Myocyte (in vitro differentiated cells): ENCODE measurements at regions not wholly inside any gene's neighbourhood (a gene's known extent, or its start where the extent isn't known, plus 50 kb on each side); places are given as distances from the start of the nearest gene placed in this dataset.
"Not testable (repeated sequence)": the region's sequence is repeated elsewhere in the genome, so short reads cannot be mapped to it uniquely, and the experiment has no call there.

Experiments
- DNase-seq: peaks from one replicate; pipeline ENCODE4 v3.0.0-alpha.2; 2012; ENCODE audit warnings: low read depth

DNA sequence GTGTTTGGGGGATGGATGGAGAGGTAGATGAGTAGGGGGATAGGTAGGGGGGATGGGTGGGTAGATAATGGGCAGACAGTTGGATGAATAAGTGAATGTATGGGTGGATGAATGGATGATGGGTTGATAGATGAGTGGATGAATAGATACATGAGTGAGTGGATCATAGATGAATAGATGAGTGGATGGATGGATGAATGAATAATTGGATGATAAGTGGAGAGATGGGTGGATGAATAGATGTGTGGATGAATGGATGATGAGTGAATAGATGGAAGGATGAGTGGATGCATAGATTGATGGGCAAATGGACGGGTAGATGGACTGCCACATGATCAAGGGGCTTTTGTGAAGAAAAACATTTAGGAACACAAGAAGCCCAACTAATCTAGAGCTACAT, 133.3 kb upstream of the F3 start:
- no peak for DNase-seq

DNA sequence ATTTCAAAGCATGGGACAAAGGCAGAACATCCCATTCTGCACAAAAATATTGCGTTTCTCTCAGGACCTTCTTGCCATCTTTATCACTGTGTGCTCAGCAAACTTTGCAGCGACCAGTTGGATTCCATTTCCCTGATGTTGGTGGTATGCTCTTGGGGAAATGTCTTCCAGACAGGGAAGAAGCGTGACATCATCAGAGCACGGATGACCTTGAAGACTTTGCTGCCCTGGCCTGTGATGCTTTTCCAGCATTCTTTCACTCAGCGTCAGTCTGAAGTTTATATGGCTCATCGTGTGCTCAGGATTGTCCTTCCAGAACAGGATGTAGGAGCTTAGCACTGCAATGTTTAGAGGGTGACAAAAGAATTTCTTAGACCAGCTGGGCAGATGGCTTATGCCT, 131.4 kb upstream of the F3 start:
- DNase-seq = no peak

DNA sequence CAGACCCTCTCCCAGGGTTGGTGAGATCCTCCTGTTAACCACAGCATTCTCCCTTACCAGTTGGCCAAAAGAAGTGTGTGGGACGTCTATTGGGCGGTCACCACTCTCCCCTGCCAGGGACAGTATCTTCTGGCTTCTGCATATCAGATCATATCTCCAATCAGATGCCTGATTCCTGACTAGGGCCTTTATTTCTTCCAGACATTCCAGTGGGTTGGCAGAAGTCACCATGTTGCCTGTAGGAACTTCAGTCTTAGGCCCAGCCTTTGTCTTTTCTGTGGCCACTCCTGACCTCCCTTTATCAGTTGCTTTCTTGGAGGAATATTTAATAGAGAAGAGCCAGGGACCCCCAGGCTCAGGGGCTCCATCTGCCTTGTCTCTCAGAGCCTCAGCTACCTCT, 130.4 kb upstream of the F3 start:
- no peak for DNase-seq

DNA sequence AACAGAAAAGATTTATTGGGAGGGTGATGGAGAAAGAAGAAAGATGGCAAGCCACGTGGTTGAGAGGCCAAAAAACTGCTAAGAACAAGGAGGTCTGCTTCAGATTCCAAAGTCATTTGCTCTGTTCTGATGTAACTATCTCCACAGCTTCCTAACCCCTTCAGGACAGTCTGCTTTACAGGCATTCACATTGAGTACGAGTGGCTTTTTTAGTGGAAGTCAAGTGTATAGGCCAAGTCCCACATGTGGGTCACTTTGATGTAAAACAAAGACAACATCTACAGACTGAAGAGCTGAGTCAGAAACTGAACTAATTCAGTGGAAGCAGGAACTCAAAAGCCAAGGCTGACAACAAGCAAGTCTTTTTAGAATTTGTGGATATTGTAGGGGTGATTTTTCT, 128.7 kb upstream of the F3 start:
- no peak for DNase-seq

DNA sequence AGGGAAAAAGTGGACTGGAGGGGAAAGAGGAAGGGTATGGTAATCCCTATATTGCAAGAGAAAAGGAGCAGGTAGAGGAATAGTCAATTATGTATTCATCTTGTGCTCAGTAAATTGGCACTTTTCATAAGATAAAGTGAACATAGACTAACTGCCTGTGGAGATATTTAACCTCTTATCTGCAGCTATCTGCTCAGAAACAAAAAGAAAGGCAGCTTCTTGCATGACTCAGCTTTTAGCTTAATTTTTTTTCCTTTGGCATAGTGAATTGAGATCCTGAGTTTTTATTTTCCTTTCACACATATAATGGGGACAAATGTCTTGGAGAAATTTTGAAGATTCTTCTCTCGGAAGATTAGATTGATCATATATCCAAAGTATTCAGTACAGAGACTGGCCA, 127.6 kb upstream of the F3 start:
- DNase-seq = no peak

DNA sequence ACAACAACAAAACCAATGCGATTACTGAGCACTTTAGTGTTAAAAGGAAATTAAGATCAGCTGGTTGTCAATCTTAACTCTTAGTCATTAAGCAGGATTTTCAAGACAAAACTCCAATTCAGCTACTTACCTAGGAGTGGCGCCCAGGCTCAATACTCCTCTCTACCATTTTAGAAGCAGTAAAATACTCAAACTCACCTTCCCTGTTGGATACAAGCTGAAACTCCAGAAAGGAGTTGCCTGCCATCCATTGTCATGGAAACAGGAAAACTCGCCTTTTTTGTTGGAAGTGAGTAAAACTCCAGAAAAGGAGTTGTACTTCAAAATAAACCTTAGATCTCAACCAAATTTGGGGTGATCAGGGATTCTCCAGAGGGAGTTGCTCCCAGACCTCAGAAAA, 127.0 kb upstream of the F3 start:
- DNase-seq = no peak

DNA sequence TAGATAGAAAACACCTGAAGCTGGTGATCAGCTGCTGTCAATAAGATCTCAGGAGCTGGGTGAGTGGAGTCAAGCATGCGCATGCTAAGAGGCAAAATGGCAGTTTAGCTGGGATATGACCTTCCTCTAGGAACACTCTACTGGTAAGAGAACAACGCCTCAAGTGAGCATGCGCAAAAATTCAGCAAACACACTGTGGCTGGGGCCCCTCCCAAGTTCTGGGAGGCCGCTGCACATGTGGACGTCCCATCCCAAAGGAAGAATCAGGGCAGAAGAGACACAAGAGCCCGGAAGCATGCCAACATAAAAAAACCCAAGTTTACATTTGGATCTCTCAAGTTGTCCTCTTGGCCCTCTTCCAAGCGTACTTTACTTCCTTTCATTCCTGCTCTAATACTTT, 126.3 kb upstream of the F3 start:
- DNase-seq = no peak

DNA sequence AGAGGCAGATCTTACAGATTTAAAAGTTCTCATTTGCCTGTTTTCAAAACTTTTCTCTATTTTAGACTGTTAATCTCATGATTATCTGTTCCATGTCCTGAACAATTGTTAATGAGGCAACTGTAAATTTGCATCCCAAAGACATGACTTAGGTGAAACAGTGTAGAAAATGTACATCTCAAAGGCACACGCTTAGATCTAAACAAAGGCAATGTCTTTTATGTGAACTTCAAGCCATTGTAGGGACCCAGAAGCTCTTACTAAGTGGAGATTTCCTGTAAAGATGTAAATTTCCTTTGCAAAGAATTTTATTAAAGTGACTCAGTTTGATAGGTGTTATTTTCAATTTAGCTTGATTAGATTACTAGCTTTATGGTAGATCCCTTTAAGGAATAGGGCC, 125.2 kb upstream of the F3 start:
- no peak for DNase-seq

DNA sequence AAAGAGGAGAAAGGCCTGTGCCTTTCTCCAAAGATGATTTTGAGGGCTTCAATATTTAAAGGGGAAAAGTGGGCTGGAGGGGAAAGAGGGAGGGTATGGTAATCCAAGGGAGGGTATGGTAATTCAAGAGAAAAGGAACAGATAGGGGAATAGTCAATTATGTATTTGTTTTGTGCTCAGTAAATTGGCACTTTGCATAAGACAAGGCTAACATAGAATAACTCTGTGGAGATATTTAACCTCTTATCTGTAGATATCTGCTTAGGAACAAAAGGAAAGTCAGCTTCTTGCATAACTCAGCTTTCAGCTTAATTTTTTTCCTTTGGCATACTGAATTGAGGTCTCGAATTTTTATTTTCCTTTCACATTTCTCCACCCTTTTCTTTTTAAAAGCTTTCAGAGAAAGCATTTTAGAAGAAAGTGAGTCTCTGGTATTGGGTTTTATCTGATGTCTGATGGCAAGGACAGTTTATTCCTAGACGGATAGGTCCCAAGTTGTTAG, 119.9 kb upstream of the F3 start:
- no peak for DNase-seq

DNA sequence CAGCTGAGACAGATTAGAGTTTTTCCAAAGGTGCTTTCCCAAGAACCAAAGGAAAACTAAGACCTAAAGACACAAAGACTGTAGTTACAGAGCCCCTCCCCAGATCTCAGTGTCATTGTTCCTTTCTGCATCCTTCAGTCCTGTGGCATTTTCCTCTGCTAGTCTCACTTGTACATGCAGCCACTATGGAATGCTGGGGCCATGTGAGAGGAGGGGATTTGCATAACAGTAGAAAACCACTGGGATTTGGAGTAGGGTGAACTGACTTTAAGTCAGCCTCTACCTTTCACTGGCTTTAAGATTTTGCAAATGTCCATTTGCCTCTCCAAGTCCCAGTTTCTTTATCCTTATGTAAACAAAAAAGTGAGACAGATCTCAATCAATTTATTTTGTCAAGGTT, 119.4 kb upstream of the F3 start:
- no peak for DNase-seq

DNA sequence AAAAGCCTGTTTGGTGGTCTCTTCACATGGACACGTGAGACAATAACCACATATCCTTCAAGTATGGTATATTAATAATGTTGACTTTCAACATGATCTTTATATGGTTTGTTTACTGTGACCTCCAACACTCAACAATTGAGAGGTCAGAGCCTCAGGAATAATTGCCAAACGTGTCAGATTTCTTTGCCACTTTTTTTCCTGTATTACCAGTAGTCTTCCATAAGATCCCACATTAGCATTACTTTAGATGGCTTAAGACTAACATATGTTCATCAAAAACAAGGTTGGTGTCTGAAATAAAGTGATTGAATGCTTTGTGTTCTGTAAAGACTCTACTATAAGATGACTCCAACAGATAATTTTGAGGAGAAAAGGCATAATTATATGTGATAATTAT, 118.7 kb upstream of the F3 start:
- DNase-seq = no peak

DNA sequence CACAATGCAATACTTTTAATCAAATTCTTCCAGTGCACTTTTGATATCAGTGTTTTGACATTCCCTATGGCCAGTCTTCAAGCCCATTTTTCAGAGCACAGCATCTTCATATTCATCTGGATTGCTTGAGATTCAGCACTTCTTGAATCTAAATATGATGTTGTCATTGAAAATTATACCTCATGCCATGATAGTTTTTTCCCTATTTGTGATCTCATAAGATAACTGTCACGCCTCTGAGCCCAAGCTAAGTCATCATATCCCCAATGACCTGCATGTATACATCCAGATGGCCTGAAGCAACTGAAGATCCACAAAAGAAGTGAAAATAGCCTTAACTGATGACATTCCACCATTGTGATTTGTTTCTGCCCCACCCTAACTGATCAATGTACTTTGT, 117.6 kb upstream of the F3 start:
- not testable (repeated sequence) for DNase-seq

DNA sequence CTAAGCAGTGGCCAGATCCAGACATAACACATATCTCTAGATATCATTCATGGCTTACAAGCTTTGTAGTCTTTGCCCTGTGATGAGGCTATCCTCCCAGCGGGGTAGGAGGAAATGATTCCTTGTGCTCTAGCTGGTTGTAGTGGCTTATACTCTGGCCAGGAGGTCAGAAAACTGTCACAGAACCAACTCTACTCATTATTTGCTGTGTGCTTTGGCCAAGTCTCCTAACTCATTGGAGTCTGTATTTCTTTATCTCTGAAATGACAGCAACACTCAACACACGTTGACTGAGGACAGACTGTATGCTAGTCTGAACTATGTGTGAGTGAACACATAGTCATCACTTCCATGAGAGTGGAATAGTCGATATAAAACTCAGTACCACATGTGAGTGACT, 116.7 kb upstream of the F3 start:
- DNase-seq = no peak

DNA sequence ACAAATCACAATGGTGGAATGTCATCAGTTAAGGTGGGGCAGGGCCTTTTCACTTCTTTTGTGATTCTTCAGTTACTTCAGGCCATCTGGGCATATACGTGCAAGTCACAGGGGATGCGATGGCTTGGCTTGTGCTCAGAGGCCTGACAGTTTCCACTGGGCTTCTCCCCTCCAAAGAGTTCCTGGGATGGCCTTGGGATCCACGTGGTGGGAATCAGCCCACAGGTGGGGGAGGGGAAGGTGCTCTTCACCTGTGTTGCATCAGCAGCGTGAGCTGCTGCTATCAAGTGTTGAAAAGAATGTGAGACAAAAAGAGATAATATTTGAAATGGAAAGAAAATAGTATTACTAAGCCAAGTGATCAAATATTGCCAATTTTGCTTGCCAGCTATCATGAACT, 116.2 kb upstream of the F3 start:
- DNase-seq = not testable (repeated sequence)

DNA sequence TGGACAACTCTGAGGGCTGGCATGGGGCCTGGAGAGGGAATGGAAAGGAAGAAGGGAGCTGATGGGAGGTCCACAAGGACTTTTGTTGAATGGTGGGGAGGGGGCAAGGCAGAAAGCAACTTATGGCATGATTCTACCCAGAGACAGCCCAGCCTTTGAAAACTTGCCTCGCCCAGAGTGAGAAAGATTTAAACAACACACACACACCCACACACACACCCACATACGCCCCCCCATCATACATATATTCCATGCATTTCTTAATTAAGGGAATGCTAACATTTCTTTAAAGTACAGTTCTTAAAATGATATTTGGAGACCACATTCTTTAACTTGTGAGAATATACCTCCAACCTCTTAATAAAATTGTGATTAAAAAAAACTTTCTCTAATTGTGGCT, 115.4 kb upstream of the F3 start:
- DNase-seq = no peak

DNA sequence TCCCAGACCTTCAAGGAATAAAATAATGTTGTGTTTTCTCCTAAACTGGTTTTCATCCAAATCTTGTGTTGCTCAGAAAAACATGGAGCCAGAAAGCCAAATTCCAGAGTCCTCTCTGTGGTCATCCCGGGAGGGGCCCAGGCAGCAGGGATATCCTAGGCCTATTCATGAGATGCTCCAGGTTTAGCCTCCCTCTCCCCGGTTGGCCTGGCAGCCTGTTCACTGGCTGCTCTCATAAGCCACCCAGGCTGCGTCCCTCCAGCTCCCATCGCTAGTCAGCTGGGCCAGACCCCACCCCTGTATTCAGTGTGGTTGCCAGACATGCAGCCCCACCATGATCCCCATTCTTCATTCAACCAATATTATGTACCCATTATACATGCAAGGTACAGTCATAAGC, 113.4 kb upstream of the F3 start:
- no peak for DNase-seq

DNA sequence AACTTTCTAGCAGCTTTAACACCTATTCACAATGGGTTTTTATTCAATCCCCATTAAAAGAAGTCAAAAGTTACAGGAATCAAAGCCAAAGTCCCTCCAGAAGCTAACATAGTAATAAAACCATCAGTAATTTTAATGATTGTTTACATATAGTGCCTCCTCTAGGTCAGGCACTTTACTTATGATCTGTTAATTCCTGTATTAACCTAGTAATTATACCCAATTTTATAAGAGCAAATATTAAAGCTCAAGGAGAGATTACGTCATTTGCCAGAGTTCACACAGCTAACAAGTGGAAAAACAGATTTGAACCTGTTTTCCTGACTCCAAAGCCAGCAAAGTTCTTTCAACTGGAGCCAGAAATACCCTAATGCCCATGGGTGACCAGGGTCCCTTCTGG, 112.9 kb upstream of the F3 start:
- no peak for DNase-seq

DNA sequence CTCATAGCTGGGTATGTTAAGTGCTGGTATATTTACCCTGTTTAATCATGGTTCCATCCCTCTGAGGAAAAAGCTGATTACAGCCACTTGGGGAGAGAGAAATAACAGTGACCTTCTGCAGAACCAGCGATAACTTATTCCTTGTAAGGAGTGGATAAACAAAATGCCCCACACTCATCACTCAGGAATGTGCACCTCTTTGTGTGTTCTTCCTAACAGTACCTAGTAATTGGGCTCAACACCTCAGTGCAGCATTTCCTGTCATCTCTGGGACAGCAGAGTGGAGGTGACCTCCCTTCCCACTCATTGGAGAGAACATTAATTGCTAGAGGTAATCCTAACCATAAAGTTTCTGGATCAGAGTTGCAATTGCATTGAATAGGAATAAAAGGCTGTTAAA, 112.5 kb upstream of the F3 start:
- no peak for DNase-seq

DNA sequence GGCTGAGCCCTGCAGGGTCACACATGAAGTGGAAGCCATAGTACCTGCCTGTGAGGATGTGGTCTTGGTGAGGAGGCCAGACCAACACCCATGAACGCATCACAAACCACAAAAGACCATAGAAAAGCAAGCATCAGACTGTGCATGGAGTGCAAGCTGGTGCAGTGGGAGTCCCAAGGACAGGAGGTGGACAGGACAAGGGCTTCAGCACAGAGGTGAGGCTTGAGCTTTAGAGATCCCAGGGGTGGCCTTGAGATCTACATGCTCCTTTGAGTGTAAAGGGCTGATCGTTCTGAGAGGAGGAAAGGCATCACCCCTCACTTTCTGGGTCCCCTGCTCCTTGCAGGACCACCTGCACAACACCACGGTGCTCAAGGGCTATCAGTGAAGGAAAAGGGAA, 111.9 kb upstream of the F3 start:
- no peak for DNase-seq

DNA sequence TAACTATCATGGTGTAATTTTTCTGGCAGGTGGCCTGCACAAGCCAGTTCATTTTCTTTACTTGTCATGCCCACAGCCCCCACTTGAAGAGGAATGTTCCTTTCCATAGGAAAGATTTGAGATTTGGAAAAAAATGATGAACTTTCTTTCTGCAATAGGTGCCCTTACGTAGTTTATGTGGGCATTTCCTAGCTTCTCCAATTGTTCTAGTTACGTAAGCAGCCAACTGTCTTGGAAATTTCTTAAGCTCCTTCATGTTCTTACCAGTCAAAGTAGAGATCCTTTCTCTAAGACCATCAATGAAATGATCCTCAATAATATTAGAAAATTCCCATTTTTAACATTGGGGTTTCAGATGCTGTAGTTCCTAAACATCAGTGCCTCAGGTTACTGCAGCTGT, 109.5 kb upstream of the F3 start:
- DNase-seq = no peak

DNA sequence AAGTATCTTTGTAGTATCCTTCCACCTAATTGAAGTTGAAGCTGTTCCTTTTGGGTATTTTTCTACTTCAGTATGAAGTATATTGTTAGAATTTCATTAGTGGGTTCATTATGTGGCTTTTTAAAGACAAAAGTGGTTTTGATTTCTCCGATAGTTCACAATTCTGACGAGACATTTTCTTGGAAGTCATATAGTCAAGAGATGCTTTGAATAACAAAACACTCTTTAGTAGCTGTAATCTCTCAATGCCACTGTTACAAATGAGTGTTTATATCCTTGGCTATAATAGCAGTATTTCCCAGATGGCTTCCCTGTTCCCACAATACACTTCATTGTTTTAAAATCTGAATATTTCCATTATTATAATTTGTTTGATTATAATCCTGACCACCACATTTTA, 108.7 kb upstream of the F3 start:
- no peak for DNase-seq

DNA sequence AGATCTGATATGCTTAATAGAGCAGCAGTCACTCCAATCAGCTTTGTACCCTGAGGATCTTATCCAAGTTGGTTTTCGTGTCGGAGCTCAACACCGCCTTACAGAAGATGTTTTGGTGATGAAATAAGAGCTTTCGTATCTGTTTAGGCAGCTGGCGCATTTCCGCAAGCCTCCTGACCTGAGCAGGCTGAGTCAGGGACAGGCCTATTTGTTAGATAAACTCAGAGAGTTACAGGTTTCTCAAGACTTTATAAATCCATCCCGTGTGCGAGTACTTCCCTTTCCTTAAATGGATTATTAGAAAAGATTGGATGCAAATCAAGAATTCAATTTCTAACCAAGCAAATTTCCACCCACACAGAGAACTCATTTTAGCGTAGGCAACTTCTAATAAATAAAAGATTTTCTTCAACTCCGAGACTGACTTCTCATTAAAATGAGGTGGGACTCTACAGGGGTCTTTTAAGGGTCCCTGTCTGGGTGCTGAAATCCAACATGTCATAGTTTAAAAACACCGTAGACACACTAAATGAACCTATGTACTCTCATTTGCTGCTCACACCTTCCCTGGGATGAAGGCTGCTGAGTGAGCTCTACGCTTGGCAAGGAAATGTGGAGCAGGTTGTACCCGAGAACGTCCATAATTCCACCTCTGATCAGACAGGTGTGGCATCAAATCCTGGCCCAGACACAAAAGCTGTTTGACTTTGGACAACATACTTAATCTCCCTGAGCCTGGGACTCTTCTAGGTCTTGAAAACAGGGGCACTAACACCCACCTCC, 106.9 kb upstream of the F3 start:
- DNase-seq = peak; percentile 79

DNA sequence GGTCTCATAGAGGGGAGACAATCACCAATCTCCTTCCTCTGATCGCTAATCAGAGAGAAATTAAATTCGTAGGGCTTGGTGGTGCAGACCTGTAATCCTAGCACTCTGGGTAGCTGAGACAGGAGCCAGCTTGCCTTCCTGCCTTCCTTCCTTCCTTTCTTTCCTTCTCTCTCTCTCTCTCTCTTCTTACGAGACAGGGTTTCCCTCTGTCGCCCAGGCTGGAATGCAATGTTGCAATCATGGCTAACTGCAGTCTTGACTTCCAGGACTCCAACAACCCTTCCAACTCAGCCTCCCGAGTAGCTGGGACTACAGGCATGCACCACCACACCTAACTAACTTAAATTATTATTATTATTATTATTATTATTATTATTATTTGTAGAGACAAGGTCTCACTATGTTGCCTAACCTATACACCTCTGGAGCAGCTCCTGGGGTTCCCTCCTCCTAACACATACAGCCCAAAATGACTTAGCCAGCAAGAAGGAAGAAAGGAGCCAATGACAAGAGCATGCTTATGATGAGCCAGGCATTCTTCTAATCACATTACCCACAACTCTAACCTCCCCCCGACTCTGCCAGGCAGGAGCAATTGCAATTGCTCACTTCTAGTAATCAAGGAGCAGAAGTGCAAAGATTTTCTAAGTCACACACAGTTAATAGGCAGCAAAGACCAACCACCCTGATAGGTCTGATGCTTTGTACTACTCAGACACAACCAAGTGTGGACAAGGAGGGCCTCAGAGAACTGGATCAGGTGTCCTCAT, 105.4 kb upstream of the F3 start:
- no peak for DNase-seq
